Pancreas (tissue), 10 donors: ENCODE measurements at regions not wholly inside any gene's neighbourhood (a gene's known extent, or its start where the extent isn't known, plus 50 kb on each side); places are given as distances from the start of the nearest gene placed in this dataset.

ENCODE experiments used
- ATAC-seq, 4 donors: fragments of 200-7000 bp; cut with Tn5 transposase; one replicate each; pipeline versions ENCODE4 v1.8.0 to v1.9.1; 2020; ENCODE audit warnings: mild to moderate bottlenecking in 4 of 4, moderate library complexity in 4 of 4
- DNase-seq, 6 donors: peaks; one replicate each; pipeline ENCODE4 v3.0.0-alpha.2; 2020
- FAIRE-seq: peaks from 2 replicates; lab custom pipeline; 2012; peaks lifted over from hg19 to GRCh38; lab: Jason Lieb, UNC
- H3K27ac ChIP-seq, 4 donors: fragments of 200-600 bp; sonication (generic); 1 replicate in 3 of 4; 2 replicates in 1 of 4; pipeline versions ENCODE4 v1.5.0 to v1.8.0; 2020
- H3K27me3 ChIP-seq, 4 donors: fragments of 200-600 bp; one replicate each; pipeline ENCODE4 v1.8.0; 2021
- H3K36me3 ChIP-seq, 3 donors: fragments of 200-600 bp; sonication (generic) in 1 of 3; one replicate each; pipeline versions ENCODE4 v1.5.0 to v1.8.0; 2020 to 2021
- H3K4me1 ChIP-seq, 3 donors: fragments of 200-600 bp; one replicate each; pipeline ENCODE4 v1.8.0; 2021
- H3K4me3 ChIP-seq, 4 donors: fragments of 200-600 bp; sonication (generic) in 2 of 4; one replicate each; pipeline versions ENCODE4 v1.5.0 to v1.8.0; 2020 to 2021
- H3K9me3 ChIP-seq, 4 donors: fragments of 200-600 bp; one replicate each; pipeline ENCODE4 v1.8.0; 2021
- WGBS, 2 donors: extraction: QIAGEN DNeasy Blood & Tissue Kit; methylation state at CpG; one replicate each; pipeline ENCODE4 v1.1.7; 2013; 5-methylcytosine and 5-hydroxymethylcytosine counted together
- intact Hi-C, 3 donors: fragments of 100-400 bp; cut with DNase I; formaldehyde crosslinking; loops; one replicate each; pipeline versions ENCODE4 v1.11.1 to v1.14.2; 2022
- TF ChIP-seq, protein P1 (sequence below), 4 donors: fragments of 200-600 bp; sonication (generic) in 3 of 4; IDR thresholded peaks; one replicate each; pipeline versions ENCODE4 v1.5.0 to v1.8.0; 2021; ENCODE audit warnings: antibody characterized with exemption in 4 of 4
- donor health status: healthy with polysubstance abuse.
- donor health status: DM: no; HTN: no; CAD: no; lungs with moderate emphysema.
- donor health status: DM: no; HTN: no; CAD: no.
- donor health status: control.
- donor health status: control.
- donor health status: Bipolar disorder and iron deficiency.
- donor health status: DM: yes; HTN: yes; CAD: no.
- donor health status: DM: no; HTN: no; CAD: no.
- donor health status: DM: no; HTN: no; CAD: no.
- donor health status: DM: yes; HTN: yes; CAD: no.

GRCh38 chrX:126027229-126027628 lies 138.9 kb downstream of the DCAF12L2 start:
- no peak overlapping the region for H3K27ac ChIP-seq
- H3K36me3 ChIP-seq: no peaks in the 10 kb centered on the region
- H3K27me3 ChIP-seq: no peaks in the 10 kb centered on the region
- ATAC-seq (no peak), FAIRE-seq (no peak), DNase-seq (peak in 1 of 6 donors; percentile 22)
- no peak overlapping the region for H3K4me3 ChIP-seq
- intact Hi-C loops: no loop called here
- no peaks in the 10 kb centered on the region for H3K9me3 ChIP-seq
- WGBS, 2 donors: 64 to 80% methylated on average over 3 of the region's 3 CpGs
- TF ChIP-seq, protein P1, sequence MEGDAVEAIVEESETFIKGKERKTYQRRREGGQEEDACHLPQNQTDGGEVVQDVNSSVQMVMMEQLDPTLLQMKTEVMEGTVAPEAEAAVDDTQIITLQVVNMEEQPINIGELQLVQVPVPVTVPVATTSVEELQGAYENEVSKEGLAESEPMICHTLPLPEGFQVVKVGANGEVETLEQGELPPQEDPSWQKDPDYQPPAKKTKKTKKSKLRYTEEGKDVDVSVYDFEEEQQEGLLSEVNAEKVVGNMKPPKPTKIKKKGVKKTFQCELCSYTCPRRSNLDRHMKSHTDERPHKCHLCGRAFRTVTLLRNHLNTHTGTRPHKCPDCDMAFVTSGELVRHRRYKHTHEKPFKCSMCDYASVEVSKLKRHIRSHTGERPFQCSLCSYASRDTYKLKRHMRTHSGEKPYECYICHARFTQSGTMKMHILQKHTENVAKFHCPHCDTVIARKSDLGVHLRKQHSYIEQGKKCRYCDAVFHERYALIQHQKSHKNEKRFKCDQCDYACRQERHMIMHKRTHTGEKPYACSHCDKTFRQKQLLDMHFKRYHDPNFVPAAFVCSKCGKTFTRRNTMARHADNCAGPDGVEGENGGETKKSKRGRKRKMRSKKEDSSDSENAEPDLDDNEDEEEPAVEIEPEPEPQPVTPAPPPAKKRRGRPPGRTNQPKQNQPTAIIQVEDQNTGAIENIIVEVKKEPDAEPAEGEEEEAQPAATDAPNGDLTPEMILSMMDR (IDR thresholded peaks at IDR 0.05): no peak
- no peaks in the 10 kb centered on the region for H3K4me1 ChIP-seq

- no peak overlapping the region for H3K27ac ChIP-seq
- intact Hi-C loops: no loop called here
- H3K4me1 ChIP-seq: no peaks in the 10 kb centered on the region
- FAIRE-seq (no peak), DNase-seq (peak in 1 of 6 donors; percentile 37), ATAC-seq (no peak)
- no peaks in the 10 kb centered on the region for H3K36me3 ChIP-seq
- 62 to 70% methylated on average over 4 of the region's 4 CpGs for WGBS, 2 donors
- TF ChIP-seq, protein P1 (IDR thresholded peaks at IDR 0.05): no peak
- no peaks in the 10 kb centered on the region for H3K9me3 ChIP-seq
- no peaks in the 10 kb centered on the region for H3K27me3 ChIP-seq
- H3K4me3 ChIP-seq: no peak overlapping the region
Observed at GRCh38 chrX:126030021-126030420, 136.1 kb downstream of the DCAF12L2 start.

GRCh38 chrX:126063984-126064383 lies 102.1 kb downstream of the DCAF12L2 start:
- no peak overlapping the region for H3K4me3 ChIP-seq
- H3K36me3 ChIP-seq: no peaks in the 10 kb centered on the region
- ATAC-seq (no peak), FAIRE-seq (no peak), DNase-seq (no peak)
- TF ChIP-seq, protein P1 (IDR thresholded peaks at IDR 0.05): no peak
- no peaks in the 10 kb centered on the region for H3K9me3 ChIP-seq
- intact Hi-C loops: no loop called here
- WGBS, 2 donors: 55 to 59% methylated on average over 4 of the region's 4 CpGs
- H3K4me1 ChIP-seq: no peaks in the 10 kb centered on the region
- H3K27ac ChIP-seq: no peak overlapping the region
- no peaks in the 10 kb centered on the region for H3K27me3 ChIP-seq

DNA sequence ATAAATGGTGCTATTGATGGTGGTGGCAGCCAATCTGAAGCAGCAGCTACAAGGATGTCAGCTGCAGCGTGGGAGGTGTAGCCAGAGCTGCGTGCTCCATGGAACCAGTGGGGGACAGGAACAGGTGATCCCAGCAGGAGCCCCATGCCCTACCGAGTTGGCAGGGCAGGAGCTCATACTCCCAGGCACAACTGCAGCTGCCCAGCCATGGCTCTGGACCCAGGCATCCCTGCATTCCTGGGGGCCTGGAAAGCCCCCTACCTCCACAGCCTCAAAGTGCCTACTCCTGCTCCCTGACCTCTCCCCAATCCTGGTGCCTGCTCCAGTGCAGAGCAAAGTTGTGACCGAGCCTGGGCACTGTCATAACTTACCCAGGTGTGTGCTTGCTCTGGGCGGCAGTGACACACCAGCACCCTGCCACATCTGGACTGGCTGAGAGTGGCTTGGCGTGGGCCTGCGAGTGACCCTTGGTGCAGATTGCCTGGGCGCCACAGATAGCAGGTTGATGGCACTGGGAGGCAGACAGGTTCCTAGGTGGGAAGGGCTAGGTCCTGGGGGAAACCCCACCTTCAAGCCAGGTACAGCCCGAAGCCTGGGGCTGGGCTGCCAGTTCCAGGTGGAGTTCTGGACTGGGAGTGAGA lies 101.1 kb downstream of the DCAF12L2 start:
- TF ChIP-seq, protein P1 (IDR thresholded peaks at IDR 0.05): no peak
- DNase-seq (peak in 5 of 6 donors; percentile 5 to 42 (median 10)), ATAC-seq (no peak), FAIRE-seq (no peak)
- no peaks in the 10 kb centered on the region for H3K9me3 ChIP-seq
- intact Hi-C loops: no loop called here
- no peaks in the 10 kb centered on the region for H3K27me3 ChIP-seq
- 59 to 60% methylated on average over 9 of the region's 9 CpGs for WGBS, 2 donors
- H3K36me3 ChIP-seq: no peaks in the 10 kb centered on the region
- no peaks in the 10 kb centered on the region for H3K4me1 ChIP-seq
- no peak overlapping the region for H3K4me3 ChIP-seq
- H3K27ac ChIP-seq: no peak overlapping the region

- 59 to 61% methylated on average over 17 of the region's 17 CpGs for WGBS, 2 donors
- no peak for FAIRE-seq
- Histone ChIP-seq H3K27me3 (no peaks in the 10 kb centered on the region), H3K27ac (no peak overlapping the region), H3K4me3 (no peak overlapping the region), H3K36me3 (no peaks in the 10 kb centered on the region), H3K9me3 (no peaks in the 10 kb centered on the region), H3K4me1 (no peaks in the 10 kb centered on the region)
- intact Hi-C loops: no loop called here
- TF ChIP-seq, protein P1 (IDR thresholded peaks at IDR 0.05): no peak
- ATAC-seq: no peak
- DNase-seq: peak in 5 of 6 donors; percentile 3 to 45 (median 10)
Observed at GRCh38 chrX:126065901-126066660, 100.0 kb downstream of the DCAF12L2 start.
